A673 (cell line): ENCODE measurements at regions not wholly inside any gene's neighbourhood (a gene's known extent, or its start where the extent isn't known, plus 50 kb on each side); places are given as distances from the start of the nearest gene placed in this dataset.

Experiments used
- BruUV-seq: library from RNA; stranded (reverse); fragments of 400-500 nt; replicated peaks from 2 replicates; lab custom pipeline; 2021; lab: Mats Ljungman, UMichigan
- CTCF ChIA-PET: fragments of 300-600 bp; sonication (Branson Sonifier 250); formaldehyde crosslinking; loops from one replicate; lab custom pipeline; 2022; ENCODE audit warnings: antibody characterized with exemption; lab: Charles Lee
- POLR2A ChIA-PET: fragments of 300-600 bp; sonication (Branson Sonifier 250); formaldehyde crosslinking; loops from one replicate; lab custom pipeline; 2022; ENCODE audit warnings: antibody characterized with exemption; ENCODE audit not compliant: low non-redundant PET; lab: Charles Lee
- DNase-seq: peaks from one replicate; pipeline ENCODE4 v3.0.0-alpha.2; 2015; ENCODE audit warnings: low spot score
- H3K27ac ChIP-seq: fragments of 200-600 bp; sonication (generic); 2 replicates; pipeline ENCODE4 v1.5.1; 2016; ENCODE audit warnings: mixed run types, low read depth, mild to moderate bottlenecking, mixed read lengths, antibody characterized with exemption, low read length; ENCODE audit not compliant: poor library complexity, severe bottlenecking
- H3K27me3 ChIP-seq: fragments of 200-600 bp; sonication (generic); replicated peaks from 2 replicates; pipeline ENCODE4 v1.6.1; 2017; ENCODE audit warnings: mixed run types, low read depth, mild to moderate bottlenecking, mixed read lengths, antibody characterized with exemption, low read length; ENCODE audit not compliant: insufficient read depth, poor library complexity
- H3K36me3 ChIP-seq: fragments of 200-600 bp; sonication (generic); 2 replicates; pipeline ENCODE4 v1.6.1; 2016; ENCODE audit warnings: mixed run types, mild to moderate bottlenecking, mixed read lengths, antibody characterized with exemption, low read length; ENCODE audit not compliant: insufficient read depth, poor library complexity, severe bottlenecking
- H3K4me1 ChIP-seq: fragments of 200-600 bp; sonication (generic); 2 replicates; pipeline ENCODE4 v1.6.1; 2017; ENCODE audit warnings: mixed run types, mild to moderate bottlenecking, mixed read lengths, antibody characterized with exemption, low read length; ENCODE audit not compliant: insufficient read depth, poor library complexity, severe bottlenecking
- H3K4me3 ChIP-seq: fragments of 200-600 bp; sonication (generic); 2 replicates; pipeline ENCODE4 v1.5.1; 2016; ENCODE audit warnings: low read depth, mixed run types, mild to moderate bottlenecking, mixed read lengths, low read length; ENCODE audit not compliant: poor library complexity, severe bottlenecking
- H3K9me3 ChIP-seq: fragments of 200-600 bp; sonication (generic); 2 replicates; pipeline ENCODE4 v1.6.1; 2016; ENCODE audit warnings: mixed run types, low read depth, mild to moderate bottlenecking, mixed read lengths, antibody characterized with exemption, low read length; ENCODE audit not compliant: poor library complexity, severe bottlenecking
- CTCF ChIP-seq: fragments of 300-800, 200-600 bp; sonication (generic); conservative IDR thresholded peaks from 2 replicates; pipeline ENCODE4 v1.5.1; 2017; ENCODE audit warnings: low read depth, mild to moderate bottlenecking, antibody characterized with exemption, low read length, moderate library complexity, mixed read lengths
- EZH2 ChIP-seq: fragments of 200-600 bp; sonication (generic); IDR thresholded peaks from 2 replicates; pipeline ENCODE4 v1.6.1; 2017; ENCODE audit warnings: borderline replicate concordance, low read depth, mild to moderate bottlenecking, mixed read lengths, antibody characterized with exemption, low read length; ENCODE audit not compliant: poor library complexity, severe bottlenecking
- intact Hi-C: fragments of 100-400 bp; cut with micrococcal nuclease; formaldehyde crosslinking; loops from one replicate; pipeline ENCODE4 v1.10.0; 2022; ENCODE audit not compliant: unreplicated experiment

- CTCF ChIA-PET, result no interaction called here
- no peak for TF ChIP-seq CTCF
- no peak for TF ChIP-seq EZH2
Measured at GRCh38 chr15:91698241-91698640, 155.3 kb upstream of the SLCO3A1 start.

GRCh38 chr15:91699741-91700140 is 153.8 kb upstream of the SLCO3A1 start:
- TF ChIP-seq EZH2 (no peak), CTCF (no peak)
- Histone ChIP-seq H3K36me3 (no peaks in the 10 kb centered on the region), H3K4me1 (no peaks in the 10 kb centered on the region), H3K9me3 (no peaks in the 10 kb centered on the region), H3K27me3 (no peaks in the 10 kb centered on the region), H3K27ac (no peak overlapping the region), H3K4me3 (no peak overlapping the region)
- BruUV-seq, result no TSS peak
- ChIA-PET CTCF (no interaction called here), POLR2A (no interaction called here)
- DNase-seq, result no peak
- intact Hi-C loops, result loop anchor here (10.0 kb wide), 1 partner anchor 155 kb away; the partner anchor contains the start of gene SLCO3A1

More at GRCh38 chr15:91698241-91698640, 155.3 kb upstream of the SLCO3A1 start:
- Histone ChIP-seq H3K4me3 (no peak overlapping the region), H3K36me3 (no peaks in the 10 kb centered on the region), H3K27me3 (no peaks in the 10 kb centered on the region), H3K4me1 (no peaks in the 10 kb centered on the region), H3K27ac (no peak overlapping the region), H3K9me3 (no peaks in the 10 kb centered on the region)
- no TSS peak for BruUV-seq
- POLR2A ChIA-PET, result no interaction called here
- DNase-seq, result no peak
- intact Hi-C loops, result no loop called here

GRCh38 chr15:91703274-91703673 is 150.2 kb upstream of the SLCO3A1 start:
- CTCF ChIA-PET, result no interaction called here
- H3K27ac ChIP-seq, result no peak overlapping the region
- POLR2A ChIA-PET, result no interaction called here
- BruUV-seq, result no TSS peak
- intact Hi-C loops, result loop anchor here (10.0 kb wide), 1 partner anchor 152 kb away; the partner anchor contains the start of gene SLCO3A1
- no peak for TF ChIP-seq CTCF
- TF ChIP-seq EZH2, result no peak
- H3K9me3 ChIP-seq, result no peaks in the 10 kb centered on the region
- H3K4me3 ChIP-seq, result no peak overlapping the region
- no peak for DNase-seq
- no peaks in the 10 kb centered on the region for H3K36me3 ChIP-seq
- no peaks in the 10 kb centered on the region for H3K4me1 ChIP-seq
- H3K27me3 ChIP-seq, result no peaks in the 10 kb centered on the region
